ENCODE measurements at regions not wholly inside any gene's neighbourhood (a gene's known extent, or its start where the extent isn't known, plus 50 kb on each side); places are given as distances from the start of the nearest gene placed in this dataset.

DNA sequence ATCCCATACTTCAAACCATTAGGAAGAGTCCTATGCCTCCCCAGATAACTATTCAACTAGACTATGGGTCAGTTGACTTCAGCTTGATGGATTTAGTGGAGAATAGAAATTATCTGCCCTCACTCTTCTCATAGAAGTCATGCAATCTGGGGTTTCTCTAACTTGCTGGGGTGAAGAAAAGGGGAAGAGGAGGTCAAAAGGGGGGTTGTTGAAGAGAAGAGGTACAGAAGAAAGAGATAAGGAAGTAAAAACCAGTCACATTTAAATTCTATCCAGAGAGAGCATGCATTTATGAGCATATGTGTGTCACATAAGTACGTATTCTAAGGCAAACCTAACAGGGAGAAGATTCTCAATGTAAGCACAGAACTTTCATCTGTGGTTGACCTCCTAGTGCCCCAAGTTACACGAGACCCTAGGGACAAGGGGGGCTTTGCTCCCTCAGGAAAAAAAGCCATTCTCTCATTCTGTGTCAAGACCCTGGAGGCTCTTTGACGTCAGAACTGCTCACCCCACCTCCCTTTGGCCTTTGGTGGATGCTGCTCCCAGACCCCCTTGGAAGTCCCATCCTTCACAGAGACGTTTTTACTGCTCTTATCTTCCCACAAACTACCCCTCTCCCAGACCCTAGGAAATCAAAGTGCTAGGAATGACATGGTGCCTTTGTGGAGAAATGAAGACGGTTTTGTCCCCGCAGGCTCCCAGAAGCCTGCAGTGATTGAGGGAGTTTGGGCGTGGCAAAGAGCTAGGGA is 236.8 kb upstream of the TNP1 start:
- DNase-seq (ENCODE audit: low read depth), result no peak
- no peak overlapping the region for H3K4me3 ChIP-seq (ENCODE audit: control insufficient read depth, low read depth, low read length)
- TF ChIP-seq, protein P1, sequence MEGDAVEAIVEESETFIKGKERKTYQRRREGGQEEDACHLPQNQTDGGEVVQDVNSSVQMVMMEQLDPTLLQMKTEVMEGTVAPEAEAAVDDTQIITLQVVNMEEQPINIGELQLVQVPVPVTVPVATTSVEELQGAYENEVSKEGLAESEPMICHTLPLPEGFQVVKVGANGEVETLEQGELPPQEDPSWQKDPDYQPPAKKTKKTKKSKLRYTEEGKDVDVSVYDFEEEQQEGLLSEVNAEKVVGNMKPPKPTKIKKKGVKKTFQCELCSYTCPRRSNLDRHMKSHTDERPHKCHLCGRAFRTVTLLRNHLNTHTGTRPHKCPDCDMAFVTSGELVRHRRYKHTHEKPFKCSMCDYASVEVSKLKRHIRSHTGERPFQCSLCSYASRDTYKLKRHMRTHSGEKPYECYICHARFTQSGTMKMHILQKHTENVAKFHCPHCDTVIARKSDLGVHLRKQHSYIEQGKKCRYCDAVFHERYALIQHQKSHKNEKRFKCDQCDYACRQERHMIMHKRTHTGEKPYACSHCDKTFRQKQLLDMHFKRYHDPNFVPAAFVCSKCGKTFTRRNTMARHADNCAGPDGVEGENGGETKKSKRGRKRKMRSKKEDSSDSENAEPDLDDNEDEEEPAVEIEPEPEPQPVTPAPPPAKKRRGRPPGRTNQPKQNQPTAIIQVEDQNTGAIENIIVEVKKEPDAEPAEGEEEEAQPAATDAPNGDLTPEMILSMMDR (IDR thresholded peaks at IDR 0.05; ENCODE audit: control insufficient read depth, insufficient read depth, low read depth, low read length, missing control alignments), result no peak

DNA sequence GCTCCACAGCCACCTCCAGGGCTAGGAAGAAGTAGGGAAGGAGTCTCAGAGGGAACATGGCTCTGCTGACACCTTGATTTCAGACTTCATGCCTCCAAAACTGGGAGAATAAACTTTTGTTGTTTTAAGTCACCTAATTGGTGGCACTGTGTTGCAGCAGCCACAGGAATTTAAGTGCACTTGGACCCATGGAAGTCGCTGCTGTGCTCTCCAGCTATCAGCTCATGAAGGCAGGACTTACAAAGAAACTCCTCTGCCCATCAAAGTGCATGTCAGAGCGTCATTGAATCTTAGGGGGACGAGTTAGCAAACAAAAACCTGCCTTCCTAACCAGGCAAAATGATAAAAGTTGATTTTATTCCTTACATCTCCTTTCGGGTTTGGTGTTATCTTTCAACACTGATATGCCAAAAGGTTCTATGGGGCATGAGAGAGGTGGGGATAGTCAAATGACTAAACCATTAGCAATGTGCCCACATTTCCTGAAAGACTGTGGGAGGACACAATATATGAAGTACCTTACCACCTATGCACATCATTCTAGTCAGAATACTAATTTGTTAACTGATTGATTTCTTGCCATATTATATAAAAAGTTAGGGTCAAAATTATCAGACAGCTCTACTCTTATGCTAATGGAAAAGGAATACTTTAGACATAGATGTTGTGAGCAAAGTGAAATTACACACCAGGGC is 235.8 kb upstream of the TNP1 start:
- no peak overlapping the region for H3K4me3 ChIP-seq (ENCODE audit: control insufficient read depth, low read depth, low read length)
- TF ChIP-seq, protein P1 (IDR thresholded peaks at IDR 0.05; ENCODE audit: control insufficient read depth, insufficient read depth, low read depth, low read length, missing control alignments), result no peak
- no peak for DNase-seq (ENCODE audit: low read depth)

DNA sequence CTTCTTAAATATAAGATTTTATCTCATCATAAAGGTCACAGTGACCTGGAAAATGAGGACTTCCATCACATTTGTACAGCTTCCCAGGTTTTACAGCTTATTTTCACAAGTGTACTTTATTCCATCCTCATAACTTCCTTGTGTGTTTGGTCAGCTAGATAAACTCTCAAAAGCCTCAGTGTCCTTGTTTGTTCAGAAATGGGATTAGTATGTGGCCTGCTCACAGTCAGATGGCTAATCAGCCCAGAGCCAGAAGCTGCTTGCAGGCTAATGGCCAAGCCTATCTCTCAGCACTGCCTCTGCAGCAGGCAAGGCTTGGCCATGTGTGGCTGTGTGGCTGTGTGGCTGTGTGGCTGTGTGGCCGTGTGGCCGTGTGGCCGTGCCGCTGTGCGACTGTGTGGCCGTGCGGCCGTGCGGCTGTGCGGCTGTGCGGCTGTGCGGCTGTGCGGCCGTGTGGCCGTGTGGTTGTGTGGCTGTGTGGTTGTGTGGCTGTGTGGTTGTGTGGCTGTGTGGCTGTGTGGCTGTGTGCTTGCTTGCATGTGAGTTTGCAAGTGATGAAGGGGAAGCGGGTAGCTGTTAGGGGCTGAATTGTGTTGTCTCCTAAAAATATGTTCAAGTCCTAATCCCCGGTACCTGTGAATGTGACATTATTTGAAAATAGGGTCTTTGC is 233.0 kb upstream of the TNP1 start:
- TF ChIP-seq, protein P1 (IDR thresholded peaks at IDR 0.05; ENCODE audit: control insufficient read depth, insufficient read depth, low read depth, low read length, missing control alignments), result no peak
- no peak for DNase-seq (ENCODE audit: low read depth)
- H3K4me3 ChIP-seq (ENCODE audit: control insufficient read depth, low read depth, low read length), result no peak overlapping the region

DNA sequence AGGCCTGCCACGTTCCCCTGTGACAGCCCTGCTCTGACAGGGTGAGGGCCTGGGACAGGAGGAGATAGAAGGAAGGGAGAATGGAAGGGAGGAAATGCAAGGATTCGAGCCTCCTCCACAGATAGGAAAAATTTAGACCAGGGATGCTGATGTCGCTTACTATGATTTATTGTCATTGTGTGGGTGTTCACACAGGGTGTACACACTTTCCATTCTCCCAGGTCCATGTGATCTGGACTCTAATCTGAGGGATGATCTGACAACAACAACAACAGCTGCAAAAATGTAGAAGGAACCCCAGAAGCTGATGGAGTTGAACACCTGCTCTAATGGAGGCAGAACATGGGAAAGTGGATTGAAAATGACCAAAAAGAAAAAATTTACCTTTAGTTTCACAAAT is 231.7 kb upstream of the TNP1 start:
- TF ChIP-seq, protein P1 (IDR thresholded peaks at IDR 0.05; ENCODE audit: control insufficient read depth, insufficient read depth, low read depth, low read length, missing control alignments), result no peak
- no peak overlapping the region for H3K4me3 ChIP-seq (ENCODE audit: control insufficient read depth, low read depth, low read length)

DNA sequence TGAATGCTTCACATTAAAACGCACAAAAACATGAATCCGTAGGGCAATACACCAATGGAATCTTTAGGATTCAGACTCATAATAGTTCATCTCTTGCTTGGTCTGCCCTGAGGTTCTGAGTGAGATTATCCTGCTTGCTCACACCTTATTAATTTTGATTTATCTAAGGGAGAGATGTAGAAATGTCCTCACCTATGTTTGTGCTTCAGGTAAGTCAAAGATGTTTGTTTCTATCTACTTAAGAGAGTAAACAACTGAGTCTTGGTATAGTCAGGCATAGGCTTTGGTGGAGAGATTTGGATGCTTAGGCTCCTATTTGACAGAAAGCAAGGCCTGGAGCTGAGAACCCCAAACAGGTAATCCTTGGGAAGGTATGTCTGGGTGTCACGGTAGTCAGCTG is 231.0 kb upstream of the TNP1 start:
- TF ChIP-seq, protein P1 (IDR thresholded peaks at IDR 0.05; ENCODE audit: control insufficient read depth, insufficient read depth, low read depth, low read length, missing control alignments), result no peak
- no peak overlapping the region for H3K4me3 ChIP-seq (ENCODE audit: control insufficient read depth, low read depth, low read length)
- no peak for DNase-seq (ENCODE audit: low read depth)

More for the DNA sequence above, 231.7 kb upstream of the TNP1 start:
- no peak for DNase-seq (ENCODE audit: low read depth)

DNA sequence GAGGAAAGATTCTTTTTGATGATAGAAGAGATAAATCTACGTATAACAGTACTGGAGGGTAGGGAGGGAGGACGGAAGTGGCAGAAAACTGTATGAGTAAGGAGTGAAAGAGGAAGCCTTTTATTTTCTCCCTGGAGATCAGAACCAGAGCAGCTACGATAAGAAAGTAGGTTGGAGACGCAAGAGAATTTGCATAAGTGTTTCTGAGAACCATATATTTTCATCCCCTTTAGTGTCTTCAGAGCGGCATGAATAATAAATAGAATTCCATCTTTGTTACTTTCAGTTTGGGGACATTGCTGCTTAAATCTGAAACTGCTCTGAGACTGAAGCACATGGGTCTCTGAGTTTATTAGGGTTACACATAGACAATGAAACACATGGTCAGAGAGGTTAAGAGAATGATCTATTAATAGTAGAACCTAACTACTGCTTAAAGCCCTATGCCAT is 230.2 kb upstream of the TNP1 start:
- no peak overlapping the region for H3K4me3 ChIP-seq (ENCODE audit: control insufficient read depth, low read depth, low read length)
- no peak for DNase-seq (ENCODE audit: low read depth)
- TF ChIP-seq, protein P1 (IDR thresholded peaks at IDR 0.05; ENCODE audit: control insufficient read depth, insufficient read depth, low read depth, low read length, missing control alignments), result no peak
